Calu3 (cell line): ENCODE measurements at regions not wholly inside any gene's neighbourhood (a gene's known extent, or its start where the extent isn't known, plus 50 kb on each side); places are given as distances from the start of the nearest gene placed in this dataset.

ENCODE experiments used
- BruUV-seq: library from RNA; stranded (reverse); fragments of 400-500 nt; replicated peaks from 2 replicates; lab custom pipeline; 2021; lab: Mats Ljungman, UMichigan
- CTCF ChIA-PET: fragments of 300-600 bp; sonication (Branson Sonifier 250); formaldehyde crosslinking; loops from one replicate; lab custom pipeline; 2022; ENCODE audit warnings: antibody characterized with exemption; lab: Charles Lee
- DNase-seq: peaks from one replicate; pipeline ENCODE4 v3.0.0; 2022
- H3K27ac Mint-ChIP-seq: one replicate; pipeline ENCODE4 v1.8.0; 2022; ENCODE audit warnings: mixed read lengths; ENCODE audit not compliant: unreplicated experiment
- H3K27me3 Mint-ChIP-seq: one replicate; pipeline ENCODE4 v1.8.0; 2022; ENCODE audit warnings: mixed read lengths; ENCODE audit not compliant: unreplicated experiment
- H3K36me3 Mint-ChIP-seq: one replicate; pipeline ENCODE4 v1.8.0; 2022; ENCODE audit warnings: mild to moderate bottlenecking, moderate library complexity, mixed read lengths; ENCODE audit not compliant: insufficient read depth, unreplicated experiment
- H3K4me1 Mint-ChIP-seq: one replicate; pipeline ENCODE4 v1.8.0; 2022; ENCODE audit warnings: mild to moderate bottlenecking, low read depth, mixed read lengths; ENCODE audit not compliant: unreplicated experiment
- H3K4me3 Mint-ChIP-seq: one replicate; pipeline ENCODE4 v1.8.0; 2022; ENCODE audit warnings: mild to moderate bottlenecking, low read depth, moderate library complexity, mixed read lengths; ENCODE audit not compliant: unreplicated experiment
- H3K9me3 Mint-ChIP-seq: one replicate; pipeline ENCODE4 v1.8.0; 2022; ENCODE audit warnings: low read depth, mixed read lengths; ENCODE audit not compliant: unreplicated experiment
- intact Hi-C: fragments of 100-400 bp; cut with micrococcal nuclease; formaldehyde crosslinking; loops from one replicate; pipeline ENCODE4 v1.10.0; 2022; ENCODE audit not compliant: unreplicated experiment
- TF ChIP-seq, protein P1 (sequence below): fragments of 200-600 bp; IDR thresholded peaks from one replicate; pipeline ENCODE4 v1.8.0; 2022; ENCODE audit warnings: antibody characterized with exemption; ENCODE audit not compliant: unreplicated experiment

- Mint-ChIP-seq H3K27ac (no peak overlapping the region), H3K9me3 (peaks cover 4% of the 10 kb centered on the region), H3K4me1 (no peaks in the 10 kb centered on the region), H3K4me3 (no peak overlapping the region), H3K36me3 (no peaks in the 10 kb centered on the region), H3K27me3 (no peaks in the 10 kb centered on the region)
- no TSS peak for BruUV-seq
- no peak for DNase-seq
- TF ChIP-seq, protein P1, sequence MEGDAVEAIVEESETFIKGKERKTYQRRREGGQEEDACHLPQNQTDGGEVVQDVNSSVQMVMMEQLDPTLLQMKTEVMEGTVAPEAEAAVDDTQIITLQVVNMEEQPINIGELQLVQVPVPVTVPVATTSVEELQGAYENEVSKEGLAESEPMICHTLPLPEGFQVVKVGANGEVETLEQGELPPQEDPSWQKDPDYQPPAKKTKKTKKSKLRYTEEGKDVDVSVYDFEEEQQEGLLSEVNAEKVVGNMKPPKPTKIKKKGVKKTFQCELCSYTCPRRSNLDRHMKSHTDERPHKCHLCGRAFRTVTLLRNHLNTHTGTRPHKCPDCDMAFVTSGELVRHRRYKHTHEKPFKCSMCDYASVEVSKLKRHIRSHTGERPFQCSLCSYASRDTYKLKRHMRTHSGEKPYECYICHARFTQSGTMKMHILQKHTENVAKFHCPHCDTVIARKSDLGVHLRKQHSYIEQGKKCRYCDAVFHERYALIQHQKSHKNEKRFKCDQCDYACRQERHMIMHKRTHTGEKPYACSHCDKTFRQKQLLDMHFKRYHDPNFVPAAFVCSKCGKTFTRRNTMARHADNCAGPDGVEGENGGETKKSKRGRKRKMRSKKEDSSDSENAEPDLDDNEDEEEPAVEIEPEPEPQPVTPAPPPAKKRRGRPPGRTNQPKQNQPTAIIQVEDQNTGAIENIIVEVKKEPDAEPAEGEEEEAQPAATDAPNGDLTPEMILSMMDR = no peak
- intact Hi-C loops = no loop called here
- CTCF ChIA-PET = no interaction called here
These were observed 387.5 kb downstream of the ADCYAP1 start for GRCh38 chr18:1292167-1292566.

GRCh38 chr18:1294229-1294628, 389.6 kb downstream of the ADCYAP1 start:
- Mint-ChIP-seq H3K27ac (no peak overlapping the region), H3K27me3 (no peaks in the 10 kb centered on the region), H3K36me3 (no peaks in the 10 kb centered on the region), H3K4me1 (no peaks in the 10 kb centered on the region), H3K4me3 (no peak overlapping the region), H3K9me3 (peaks cover 4% of the 10 kb centered on the region)
- CTCF ChIA-PET = interaction anchor here (0.6 to 1.0 kb wide), 2 partner anchors 13 to 402 kb away, joined by 4 to 5 read pairs; no protein-coding TSS in a partner anchor
- BruUV-seq = no TSS peak
- intact Hi-C loops = no loop called here
- DNase-seq = no peak
- TF ChIP-seq, protein P1 = no peak

DNA sequence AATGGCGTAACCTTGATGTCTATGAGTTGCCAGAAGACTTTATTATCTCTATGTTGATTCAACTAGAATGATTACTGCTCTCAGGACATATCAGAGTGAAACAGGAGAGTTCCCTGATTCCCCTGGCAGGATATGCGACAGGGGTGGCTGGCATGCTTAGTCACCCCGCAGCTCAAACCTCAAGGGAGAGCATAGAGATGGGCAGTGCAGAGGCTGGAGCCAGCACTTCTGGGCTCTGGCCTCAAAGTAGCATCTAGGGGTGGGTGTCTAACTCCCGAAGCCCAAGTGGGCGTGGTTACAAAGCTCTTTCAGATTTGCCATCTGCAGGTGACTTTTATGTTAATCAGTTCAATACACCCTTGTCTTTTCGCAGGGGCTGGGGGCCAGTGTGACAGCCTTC, 391.6 kb downstream of the ADCYAP1 start:
- Mint-ChIP-seq H3K9me3 (peaks cover 5% of the 10 kb centered on the region), H3K36me3 (no peaks in the 10 kb centered on the region), H3K4me3 (no peak overlapping the region), H3K27me3 (no peaks in the 10 kb centered on the region), H3K4me1 (no peaks in the 10 kb centered on the region), H3K27ac (no peak overlapping the region)
- TF ChIP-seq, protein P1 = no peak
- intact Hi-C loops = no loop called here
- BruUV-seq = no TSS peak
- DNase-seq = no peak
- CTCF ChIA-PET = no interaction called here

DNA sequence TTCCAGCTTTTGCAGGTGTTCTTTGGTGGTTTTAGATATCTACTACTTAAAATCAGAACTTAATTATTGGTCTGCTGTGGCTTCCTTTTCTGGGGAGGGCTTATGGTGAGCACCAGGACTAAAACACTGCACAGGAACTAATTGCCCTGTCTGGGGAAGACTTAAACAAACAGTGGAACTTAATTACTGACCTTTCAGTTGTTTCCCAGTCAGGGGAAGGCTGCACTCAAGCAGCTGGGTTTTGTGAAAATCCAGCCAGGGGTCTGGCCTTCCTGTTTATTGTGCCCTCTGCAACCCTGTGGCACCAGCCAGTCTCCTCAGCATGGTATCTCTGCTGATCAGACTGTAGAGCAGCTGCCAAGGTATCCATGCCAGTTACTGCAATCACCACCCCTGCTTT, 398.2 kb downstream of the ADCYAP1 start:
- CTCF ChIA-PET = no interaction called here
- no peak for DNase-seq
- TF ChIP-seq, protein P1 = no peak

More for the DNA sequence above, 398.2 kb downstream of the ADCYAP1 start:
- no peaks in the 10 kb centered on the region for H3K27me3 Mint-ChIP-seq
- BruUV-seq = no TSS peak
- H3K4me3 Mint-ChIP-seq = no peak overlapping the region
- intact Hi-C loops = no loop called here
- H3K36me3 Mint-ChIP-seq = no peaks in the 10 kb centered on the region
- H3K4me1 Mint-ChIP-seq = no peaks in the 10 kb centered on the region
- no peak overlapping the region for H3K27ac Mint-ChIP-seq
- peaks cover 6% of the 10 kb centered on the region for H3K9me3 Mint-ChIP-seq
